PC-3 (cell line): ENCODE measurements at regions not wholly inside any gene's neighbourhood (a gene's known extent, or its start where the extent isn't known, plus 50 kb on each side); places are given as distances from the start of the nearest gene placed in this dataset.
A peak's percentile ranks its signal among the peaks of the same experiment; 100 is the strongest.

Experiments
- ATAC-seq: fragments of 200-7000 bp; cut with Tn5 transposase; 2 replicates; pipeline ENCODE4 v1.9.1; 2020; ENCODE audit warnings: mild to moderate bottlenecking, moderate library complexity
- BruUV-seq: library from RNA; stranded (reverse); fragments of 400-500 nt; replicated peaks from 2 replicates; lab custom pipeline; 2021; lab: Mats Ljungman, UMichigan
- CTCF ChIA-PET: fragments of 300-600 bp; sonication (Branson Sonifier 250); formaldehyde crosslinking; loops from one replicate; lab custom pipeline; 2022; ENCODE audit warnings: antibody characterized with exemption; lab: Charles Lee
- POLR2A ChIA-PET: fragments of 300-600 bp; sonication (Branson Sonifier 250); formaldehyde crosslinking; loops from one replicate; lab custom pipeline; 2022; ENCODE audit warnings: antibody characterized with exemption; ENCODE audit not compliant: unreplicated experiment; lab: Charles Lee
- DNase-seq: peaks from one replicate; pipeline ENCODE4 v3.0.0-alpha.2; 2015
- H2AFZ ChIP-seq: fragments of 300-600 bp; sonication (generic); 2 replicates; pipeline ENCODE4 v1.6.0; 2016; ENCODE audit warnings: antibody characterized with exemption, low read length
- H3F3A ChIP-seq: fragments of 300-600 bp; sonication (generic); one replicate; pipeline ENCODE4 v1.6.0; 2017; ENCODE audit warnings: antibody characterized with exemption, low read length, control low read depth, mild to moderate bottlenecking; ENCODE audit not compliant: unreplicated experiment
- H3K27ac ChIP-seq: fragments of 300-600 bp; sonication (generic); 2 replicates; pipeline ENCODE4 v1.5.1; 2016; ENCODE audit warnings: mild to moderate bottlenecking, low read length
- H3K27me3 ChIP-seq: fragments of 300-600 bp; sonication (generic); 2 replicates; pipeline ENCODE4 v1.6.1; 2016; ENCODE audit warnings: low read length, mixed read lengths
- H3K36me3 ChIP-seq: fragments of 300-600 bp; sonication (generic); 2 replicates; pipeline ENCODE4 v1.6.1; 2016; ENCODE audit warnings: low read depth, mixed run types, low read length, mixed read lengths
- H3K4me1 ChIP-seq: fragments of 300-600 bp; sonication (generic); 2 replicates; pipeline ENCODE4 v1.5.1; 2016; ENCODE audit warnings: low read length; ENCODE audit not compliant: insufficient read depth
- H3K4me2 ChIP-seq: fragments of 300-600 bp; sonication (generic); 2 replicates; pipeline ENCODE4 v1.6.0; 2016; ENCODE audit warnings: low read length
- H3K4me3 ChIP-seq: fragments of 300-600 bp; sonication (generic); 2 replicates; pipeline ENCODE4 v1.5.1; 2016; ENCODE audit warnings: mild to moderate bottlenecking, low read length, mixed read lengths
- H3K79me2 ChIP-seq: fragments of 300-600 bp; sonication (generic); 2 replicates; pipeline ENCODE4 v1.6.1; 2017; ENCODE audit warnings: low read length, mixed read lengths
- H3K9ac ChIP-seq: fragments of 300-600 bp; sonication (generic); 2 replicates; pipeline ENCODE4 v1.6.0; 2016; ENCODE audit warnings: mild to moderate bottlenecking, low read length
- H3K9me2 ChIP-seq: fragments of 300-600 bp; sonication (generic); replicated peaks from 2 replicates; pipeline ENCODE4 v1.6.1; 2016; ENCODE audit warnings: mixed run types, low read length, mixed read lengths
- H3K9me3 ChIP-seq: fragments of 300-600 bp; sonication (generic); 2 replicates; pipeline ENCODE4 v1.6.1; 2016; ENCODE audit warnings: low read length, mixed read lengths
- H4K20me1 ChIP-seq: fragments of 300-600 bp; sonication (generic); 2 replicates; pipeline ENCODE4 v1.6.1; 2016; ENCODE audit warnings: low read length, mixed read lengths
- EZH2 ChIP-seq: fragments of 300-600 bp; sonication (generic); IDR thresholded peaks from one replicate; pipeline ENCODE4 v1.6.1; 2017; ENCODE audit warnings: antibody characterized with exemption, mild to moderate bottlenecking, low read length; ENCODE audit not compliant: unreplicated experiment
- EZH2phosphoT487 ChIP-seq: fragments of 300-600 bp; sonication (generic); IDR thresholded peaks from 2 replicates; pipeline ENCODE4 v1.6.1; 2018; ENCODE audit warnings: mild to moderate bottlenecking, antibody characterized with exemption, low read length, borderline replicate concordance
- intact Hi-C: fragments of 100-400 bp; cut with micrococcal nuclease; formaldehyde crosslinking; loops from 2 replicates; pipeline ENCODE4 v1.9.0; 2023
- TF ChIP-seq, protein P1 (sequence below): fragments of 300-600 bp; sonication (generic); conservative IDR thresholded peaks from 2 replicates; pipeline ENCODE4 v1.5.1; 2017; ENCODE audit warnings: antibody characterized with exemption, low read depth, mild to moderate bottlenecking, low read length

DNA sequence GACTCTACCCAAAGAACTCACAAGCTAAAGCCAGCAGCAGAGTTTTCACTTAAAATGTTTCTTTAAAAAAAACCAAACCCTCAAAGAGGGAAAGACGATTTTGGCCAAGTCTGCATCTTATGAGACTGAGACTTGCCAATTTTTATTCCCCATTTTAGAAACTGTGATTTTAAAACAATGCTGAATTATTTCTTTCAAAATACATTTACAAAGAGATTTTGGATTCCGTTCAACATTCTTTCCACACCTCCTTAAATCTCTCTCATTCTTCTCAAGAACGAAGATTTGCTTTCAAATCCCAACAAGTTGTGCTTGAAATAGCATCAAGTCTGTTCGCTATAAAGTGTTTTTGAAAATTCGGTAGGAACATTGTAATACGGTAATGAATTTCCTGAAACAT lies 133.9 kb upstream of the VANGL1 start:
- no peak for DNase-seq
- H3K9me2 ChIP-seq: no peaks in the 10 kb centered on the region
- H3K27ac ChIP-seq: no peak overlapping the region
- no peak overlapping the region for H3K4me3 ChIP-seq
- BruUV-seq: no TSS peak
- no peak overlapping the region for H3K4me2 ChIP-seq
- H3K9me3 ChIP-seq: 0 out of 2 replicates have a peak, but pooled peaks cover 3% of the 10 kb centered on the region
- no peak for ATAC-seq
- ChIA-PET CTCF (interaction anchor here (0.6 kb wide), 1 partner anchor 93 kb away, joined by 14 read pairs; no protein-coding TSS in a partner anchor), POLR2A (no interaction called here)
- H4K20me1 ChIP-seq: no peaks in the 10 kb centered on the region
- no peaks in the 10 kb centered on the region for H3K27me3 ChIP-seq
- intact Hi-C loops: loop anchor here (1.0 to 2.0 kb wide), 2 partner anchors 37 to 369 kb away; no protein-coding TSS in a partner anchor
- H3K9ac ChIP-seq: no peak overlapping the region
- 0 out of 2 replicates have a peak overlapping the region, but pooled peaks have one; percentile 15 for H2AFZ ChIP-seq
- H3K4me1 ChIP-seq: peaks cover 50% of the 10 kb centered on the region
- H3F3A ChIP-seq: no peaks in the 10 kb centered on the region
- no peaks in the 10 kb centered on the region for H3K79me2 ChIP-seq
- no peak for TF ChIP-seq EZH2phosphoT487
- TF ChIP-seq EZH2: no peak
- TF ChIP-seq, protein P1, sequence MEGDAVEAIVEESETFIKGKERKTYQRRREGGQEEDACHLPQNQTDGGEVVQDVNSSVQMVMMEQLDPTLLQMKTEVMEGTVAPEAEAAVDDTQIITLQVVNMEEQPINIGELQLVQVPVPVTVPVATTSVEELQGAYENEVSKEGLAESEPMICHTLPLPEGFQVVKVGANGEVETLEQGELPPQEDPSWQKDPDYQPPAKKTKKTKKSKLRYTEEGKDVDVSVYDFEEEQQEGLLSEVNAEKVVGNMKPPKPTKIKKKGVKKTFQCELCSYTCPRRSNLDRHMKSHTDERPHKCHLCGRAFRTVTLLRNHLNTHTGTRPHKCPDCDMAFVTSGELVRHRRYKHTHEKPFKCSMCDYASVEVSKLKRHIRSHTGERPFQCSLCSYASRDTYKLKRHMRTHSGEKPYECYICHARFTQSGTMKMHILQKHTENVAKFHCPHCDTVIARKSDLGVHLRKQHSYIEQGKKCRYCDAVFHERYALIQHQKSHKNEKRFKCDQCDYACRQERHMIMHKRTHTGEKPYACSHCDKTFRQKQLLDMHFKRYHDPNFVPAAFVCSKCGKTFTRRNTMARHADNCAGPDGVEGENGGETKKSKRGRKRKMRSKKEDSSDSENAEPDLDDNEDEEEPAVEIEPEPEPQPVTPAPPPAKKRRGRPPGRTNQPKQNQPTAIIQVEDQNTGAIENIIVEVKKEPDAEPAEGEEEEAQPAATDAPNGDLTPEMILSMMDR: no peak
- H3K36me3 ChIP-seq: no peaks in the 10 kb centered on the region

DNA sequence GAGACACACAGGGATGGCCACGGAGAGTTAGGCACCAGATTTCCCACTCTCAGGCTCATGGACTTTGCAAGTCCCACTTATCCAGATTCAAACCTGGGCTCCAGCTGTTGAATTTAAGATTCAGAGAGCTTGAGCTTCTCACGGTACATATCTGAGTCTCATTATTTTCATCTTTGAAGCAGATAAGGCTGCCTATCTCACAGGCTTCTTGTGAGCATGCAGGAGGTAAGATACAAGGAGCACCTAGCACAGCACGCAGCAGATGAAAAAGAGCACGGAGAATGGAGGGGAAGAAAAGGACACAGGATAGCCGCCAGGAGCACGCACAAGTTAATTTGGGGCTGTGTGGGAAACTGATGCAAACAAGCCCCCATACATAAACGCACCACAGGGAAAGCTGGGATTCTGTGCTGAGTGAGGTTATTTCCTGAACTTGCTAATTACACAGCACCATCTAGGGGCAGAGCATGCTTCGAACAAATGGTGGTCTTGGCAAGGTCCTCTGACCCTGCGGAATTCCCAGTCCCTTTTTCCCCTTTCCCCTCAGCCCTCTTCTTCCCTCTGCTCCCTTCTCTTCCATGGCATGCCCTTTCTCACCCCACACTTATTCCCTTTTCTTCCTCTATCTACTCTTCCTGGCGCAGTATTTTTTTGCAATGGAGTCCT lies 134.7 kb upstream of the VANGL1 start:
- DNase-seq (peak; percentile 47), ATAC-seq (peak; percentile 48)
- peak overlapping the region; percentile 31 for H3K27ac ChIP-seq
- POLR2A ChIA-PET: no interaction called here
- H3K36me3 ChIP-seq: no peaks in the 10 kb centered on the region
- no peaks in the 10 kb centered on the region for H3F3A ChIP-seq
- no peaks in the 10 kb centered on the region for H3K9me2 ChIP-seq
- H3K27me3 ChIP-seq: no peaks in the 10 kb centered on the region
- H3K9ac ChIP-seq: 0 out of 2 replicates have a peak overlapping the region, but pooled peaks have one; percentile 3
- H3K9me3 ChIP-seq: 0 out of 2 replicates have a peak, but pooled peaks cover 3% of the 10 kb centered on the region
- H2AFZ ChIP-seq: peak overlapping the region; percentile 77
- intact Hi-C loops: loop anchor here (1.0 to 2.0 kb wide), 2 partner anchors 36 to 368 kb away; no protein-coding TSS in a partner anchor
- H3K4me2 ChIP-seq: peak overlapping the region; percentile 43
- BruUV-seq: no TSS peak
- CTCF ChIA-PET: interaction anchor here (0.6 to 1.2 kb wide), 3 partner anchors 37 to 94 kb away, joined by 5 to 14 read pairs (median 6); no protein-coding TSS in a partner anchor
- peaks cover 52% of the 10 kb centered on the region for H3K4me1 ChIP-seq
- no peaks in the 10 kb centered on the region for H3K79me2 ChIP-seq
- no peaks in the 10 kb centered on the region for H4K20me1 ChIP-seq
- H3K4me3 ChIP-seq: no peak overlapping the region
- TF ChIP-seq EZH2 (no peak), EZH2phosphoT487 (no peak)
- TF ChIP-seq, protein P1: peak; percentile 65

DNA sequence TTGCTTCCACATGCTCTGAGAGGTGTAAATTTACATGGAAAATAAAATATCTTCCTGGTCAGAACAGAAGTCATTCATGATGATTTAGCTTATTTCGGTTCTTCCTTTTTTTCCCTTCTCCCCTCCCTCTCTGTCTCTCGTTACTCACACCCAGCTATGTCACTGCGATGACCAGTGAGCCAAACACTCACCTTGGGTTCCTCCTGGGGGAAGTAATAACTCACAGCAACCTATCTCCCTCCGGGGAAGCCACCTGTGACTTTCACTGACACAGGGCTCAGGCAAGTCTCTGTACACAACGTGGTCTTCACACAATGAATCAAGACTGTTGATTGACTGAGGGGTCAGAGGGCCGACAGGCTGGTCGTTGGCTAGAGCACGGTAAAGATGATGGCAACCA lies 135.3 kb upstream of the VANGL1 start:
- peak overlapping the region; percentile 43 for H3K4me2 ChIP-seq
- no peaks in the 10 kb centered on the region for H3F3A ChIP-seq
- 0 out of 2 replicates have a peak, but pooled peaks cover 3% of the 10 kb centered on the region for H3K9me3 ChIP-seq
- no peaks in the 10 kb centered on the region for H4K20me1 ChIP-seq
- H2AFZ ChIP-seq: peak overlapping the region; percentile 77
- H3K79me2 ChIP-seq: no peaks in the 10 kb centered on the region
- no TSS peak for BruUV-seq
- 0 out of 2 replicates have a peak overlapping the region, but pooled peaks have one; percentile 3 for H3K9ac ChIP-seq
- H3K27me3 ChIP-seq: no peaks in the 10 kb centered on the region
- H3K4me1 ChIP-seq: peaks cover 57% of the 10 kb centered on the region
- DNase-seq: peak; percentile 56
- TF ChIP-seq EZH2: no peak
- TF ChIP-seq EZH2phosphoT487: no peak
- TF ChIP-seq, protein P1: no peak
- H3K4me3 ChIP-seq: no peak overlapping the region
- intact Hi-C loops: loop anchor here (2.0 kb wide), 1 partner anchor 36 kb away; no protein-coding TSS in a partner anchor
- H3K36me3 ChIP-seq: no peaks in the 10 kb centered on the region
- ChIA-PET CTCF (interaction anchor here (1.1 to 1.2 kb wide), 2 partner anchors 36 to 89 kb away, joined by 5 to 6 read pairs; no protein-coding TSS in a partner anchor), POLR2A (no interaction called here)
- no peaks in the 10 kb centered on the region for H3K9me2 ChIP-seq
- ATAC-seq: peak; percentile 54
- peak overlapping the region; percentile 31 for H3K27ac ChIP-seq
